Lower leg skin (tissue), 4 donors: ENCODE measurements at regions not wholly inside any gene's neighbourhood (a gene's known extent, or its start where the extent isn't known, plus 50 kb on each side); places are given as distances from the start of the nearest gene placed in this dataset.
"Not testable (repeated sequence)": the region's sequence is repeated elsewhere in the genome, so short reads cannot be mapped to it uniquely, and the experiment has no call there.

Experiments
- DNase-seq, 2 donors: peaks; one replicate each; pipeline ENCODE4 v3.0.0-alpha.2; 2019; ENCODE audit warnings: low spot score in 2 of 2
- H3K4me3 ChIP-seq: fragments of 200-600 bp; sonication (generic); 2 replicates; pipeline ENCODE4 v1.5.1; 2017; ENCODE audit warnings: mild to moderate bottlenecking, low read depth; ENCODE audit not compliant: poor library complexity, severe bottlenecking
- POLR2A ChIP-seq, 2 donors: fragments of 450-650 bp; IDR thresholded peaks; one replicate each; pipeline ENCODE4 v1.6.1; 2016 to 2017; ENCODE audit warnings: antibody characterized with exemption in 2 of 2, mild to moderate bottlenecking in 1 of 2, moderate library complexity in 1 of 2
- WGBS, 2 donors: methylation state at CpG; one replicate each; pipeline ENCODE4 v1.1.5; 2018; 5-methylcytosine and 5-hydroxymethylcytosine counted together
- intact Hi-C: fragments of 100-400 bp; cut with DNase I; formaldehyde crosslinking; loops from one replicate; pipeline ENCODE4 v1.15.0; 2023; ENCODE audit warnings: low total_unique reads
- TF ChIP-seq, protein P1 (sequence below), 3 donors: fragments of 450-650 bp; IDR thresholded peaks; one replicate each; pipeline ENCODE4 v1.5.1; 2016; ENCODE audit warnings: antibody characterized with exemption in 3 of 3, mild to moderate bottlenecking in 3 of 3, moderate library complexity in 2 of 3

GRCh38 chr12:47433876-47434275 is 272.0 kb downstream of the RPAP3 start:
- DNase-seq: no peak
- intact Hi-C loops: no loop called here
- TF ChIP-seq, protein P1, sequence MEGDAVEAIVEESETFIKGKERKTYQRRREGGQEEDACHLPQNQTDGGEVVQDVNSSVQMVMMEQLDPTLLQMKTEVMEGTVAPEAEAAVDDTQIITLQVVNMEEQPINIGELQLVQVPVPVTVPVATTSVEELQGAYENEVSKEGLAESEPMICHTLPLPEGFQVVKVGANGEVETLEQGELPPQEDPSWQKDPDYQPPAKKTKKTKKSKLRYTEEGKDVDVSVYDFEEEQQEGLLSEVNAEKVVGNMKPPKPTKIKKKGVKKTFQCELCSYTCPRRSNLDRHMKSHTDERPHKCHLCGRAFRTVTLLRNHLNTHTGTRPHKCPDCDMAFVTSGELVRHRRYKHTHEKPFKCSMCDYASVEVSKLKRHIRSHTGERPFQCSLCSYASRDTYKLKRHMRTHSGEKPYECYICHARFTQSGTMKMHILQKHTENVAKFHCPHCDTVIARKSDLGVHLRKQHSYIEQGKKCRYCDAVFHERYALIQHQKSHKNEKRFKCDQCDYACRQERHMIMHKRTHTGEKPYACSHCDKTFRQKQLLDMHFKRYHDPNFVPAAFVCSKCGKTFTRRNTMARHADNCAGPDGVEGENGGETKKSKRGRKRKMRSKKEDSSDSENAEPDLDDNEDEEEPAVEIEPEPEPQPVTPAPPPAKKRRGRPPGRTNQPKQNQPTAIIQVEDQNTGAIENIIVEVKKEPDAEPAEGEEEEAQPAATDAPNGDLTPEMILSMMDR (IDR thresholded peaks at IDR 0.05): no peak
- TF ChIP-seq POLR2A (IDR thresholded peaks at IDR 0.05): no peak
- no peak overlapping the region for H3K4me3 ChIP-seq

- DNase-seq, H3K4me3 ChIP-seq, intact Hi-C loops: not testable (repeated sequence)
- WGBS, 2 donors: 90 to 93% methylated on average over 20 to 21 of the region's 21 CpGs
Measured at GRCh38 chr12:47426678-47427309, 279.0 kb downstream of the RPAP3 start.

DNA sequence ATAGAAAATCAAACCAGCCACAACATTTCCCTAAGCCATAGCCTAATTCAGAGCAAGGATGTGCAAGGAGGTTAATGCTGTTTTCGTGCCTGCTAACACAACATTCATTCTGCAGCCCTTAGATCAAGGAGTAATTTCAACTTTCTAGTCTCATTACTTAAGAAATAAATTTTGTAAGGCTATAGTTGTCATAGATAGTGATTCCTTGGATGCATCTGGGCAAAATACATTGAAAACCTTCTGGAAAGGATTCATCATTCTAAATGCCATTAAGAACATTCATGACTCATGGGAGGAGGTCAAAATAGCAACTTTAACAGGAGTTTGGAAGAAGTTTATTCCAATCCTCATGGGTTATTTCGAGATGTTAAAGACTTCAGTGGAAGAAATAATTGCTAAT is 283.2 kb downstream of the RPAP3 start:
- no peak for DNase-seq
- intact Hi-C loops: no loop called here
- TF ChIP-seq POLR2A (IDR thresholded peaks at IDR 0.05): no peak
- TF ChIP-seq, protein P1 (IDR thresholded peaks at IDR 0.05): no peak
- no peak overlapping the region for H3K4me3 ChIP-seq
- WGBS, 2 donors: 52 to 77% methylated on average over 2 of the region's 2 CpGs

- intact Hi-C loops: no loop called here
- WGBS, 2 donors: 83 to 88% methylated on average over 2 of the region's 2 CpGs
- H3K4me3 ChIP-seq: no peak overlapping the region
- no peak for TF ChIP-seq POLR2A (IDR thresholded peaks at IDR 0.05)
- TF ChIP-seq, protein P1 (IDR thresholded peaks at IDR 0.05): no peak
- no peak for DNase-seq
Measured at GRCh38 chr12:47419497-47419896, 286.3 kb downstream of the RPAP3 start.

DNA sequence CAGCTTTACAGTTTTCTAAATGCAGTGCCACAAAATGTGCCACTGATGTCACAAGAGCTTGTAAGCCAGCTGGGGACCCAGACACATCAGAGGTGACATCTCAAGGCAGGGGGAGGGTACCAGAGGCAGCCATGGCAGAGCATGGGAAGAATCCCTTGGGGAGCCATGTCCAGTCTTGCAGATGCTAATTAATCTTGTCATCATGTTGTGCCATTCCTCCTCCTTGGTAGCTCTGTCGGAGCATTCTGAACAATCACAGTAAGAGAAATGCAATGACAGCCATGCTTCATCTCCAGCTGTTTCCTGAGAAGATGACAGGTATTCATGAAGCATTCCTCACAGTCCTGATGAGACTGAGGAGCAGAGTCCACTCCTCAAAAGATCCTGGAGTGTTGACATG is 287.9 kb downstream of the RPAP3 start:
- no peak for DNase-seq
- H3K4me3 ChIP-seq: no peak overlapping the region
- WGBS, 2 donors: 37 to 57% methylated on average over 1 of the region's 1 CpG
- intact Hi-C loops: no loop called here
- TF ChIP-seq POLR2A (IDR thresholded peaks at IDR 0.05): no peak
- TF ChIP-seq, protein P1 (IDR thresholded peaks at IDR 0.05): no peak

- intact Hi-C loops: no loop called here
- 51 to 64% methylated on average over 6 of the region's 6 CpGs for WGBS, 2 donors
- DNase-seq: no peak
- no peak for TF ChIP-seq POLR2A (IDR thresholded peaks at IDR 0.05)
- TF ChIP-seq, protein P1 (IDR thresholded peaks at IDR 0.05): no peak
- no peak overlapping the region for H3K4me3 ChIP-seq
Measured at GRCh38 chr12:47417121-47417520, 288.7 kb downstream of the RPAP3 start.
